ENCODE measurements at regions not wholly inside any gene's neighbourhood (a gene's known extent, or its start where the extent isn't known, plus 50 kb on each side); places are given as distances from the start of the nearest gene placed in this dataset.
"Not testable (repeated sequence)": the region's sequence is repeated elsewhere in the genome, so short reads cannot be mapped to it uniquely, and the experiment has no call there.

DNA sequence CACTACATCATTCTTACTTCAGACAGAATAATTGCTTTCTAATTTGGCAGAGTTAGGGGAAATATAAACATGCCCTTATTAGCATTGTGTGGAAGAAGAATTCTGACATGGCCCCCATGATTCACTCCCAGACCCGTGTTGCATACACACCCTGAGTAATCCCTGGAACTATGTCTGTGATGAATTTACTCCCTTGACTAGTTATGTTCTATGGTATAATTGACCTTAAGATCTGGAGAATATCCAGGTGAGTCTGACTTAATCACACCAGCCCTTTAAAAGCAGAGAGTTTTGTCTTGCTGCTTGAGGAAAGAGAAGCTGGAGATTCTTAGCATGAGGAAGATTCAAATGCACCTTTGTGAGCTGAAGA is 262.9 kb downstream of the SOX4 start:
- DNase-seq: peak; percentile 20 to 37

GRCh38 chr6:21856844-21857243 is 263.3 kb downstream of the SOX4 start:
- peak; percentile 41 to 51 for DNase-seq

- DNase-seq: no peak
These were observed 264.5 kb downstream of the SOX4 start for GRCh38 chr6:21858076-21858475.

DNA sequence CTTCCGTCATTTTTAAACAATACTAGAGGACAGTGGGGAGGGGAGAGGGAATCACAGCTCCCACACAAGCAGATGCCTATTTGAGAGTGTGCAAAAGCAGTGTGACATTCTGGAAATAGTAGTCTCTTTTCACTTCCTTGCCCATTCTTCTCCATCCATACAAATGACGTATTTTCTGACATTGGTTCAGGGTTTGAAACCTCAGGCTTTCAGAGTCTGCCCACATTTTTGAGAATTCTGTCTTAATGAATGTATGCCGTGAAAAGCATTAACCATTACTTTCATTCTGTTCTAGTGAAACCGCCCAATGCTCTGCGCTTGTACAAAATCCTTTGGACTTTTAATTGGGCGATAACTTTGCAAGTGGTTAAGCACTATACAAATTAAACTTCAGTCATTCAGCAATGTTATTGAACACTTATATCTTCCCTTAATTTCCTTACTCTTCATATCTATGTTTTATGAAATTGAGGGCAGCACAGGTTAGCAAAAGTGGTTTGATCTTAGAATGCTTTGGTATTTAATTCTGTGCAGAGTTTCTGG is 265.7 kb downstream of the SOX4 start:
- no peak for DNase-seq

DNA sequence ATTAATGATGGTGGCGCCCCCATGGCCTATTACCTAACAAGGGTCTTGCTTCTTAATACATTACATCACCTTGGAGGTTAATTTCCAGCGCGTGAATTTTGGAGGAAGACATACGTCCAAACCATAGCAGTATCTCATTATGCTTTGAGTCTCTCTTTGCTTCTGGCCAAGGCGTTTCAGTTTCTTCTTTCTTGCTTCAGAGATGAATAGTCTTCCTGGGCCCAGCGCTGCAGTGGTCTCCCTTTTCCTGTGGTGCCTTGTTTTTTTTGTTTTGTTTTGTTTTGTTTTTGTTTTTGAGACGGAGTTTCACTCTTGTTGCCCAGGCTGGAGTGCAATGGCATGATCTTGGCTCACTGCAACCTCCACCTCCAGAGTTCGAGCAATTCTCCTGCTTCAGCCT is 268.4 kb downstream of the SOX4 start:
- no peak for DNase-seq

DNA sequence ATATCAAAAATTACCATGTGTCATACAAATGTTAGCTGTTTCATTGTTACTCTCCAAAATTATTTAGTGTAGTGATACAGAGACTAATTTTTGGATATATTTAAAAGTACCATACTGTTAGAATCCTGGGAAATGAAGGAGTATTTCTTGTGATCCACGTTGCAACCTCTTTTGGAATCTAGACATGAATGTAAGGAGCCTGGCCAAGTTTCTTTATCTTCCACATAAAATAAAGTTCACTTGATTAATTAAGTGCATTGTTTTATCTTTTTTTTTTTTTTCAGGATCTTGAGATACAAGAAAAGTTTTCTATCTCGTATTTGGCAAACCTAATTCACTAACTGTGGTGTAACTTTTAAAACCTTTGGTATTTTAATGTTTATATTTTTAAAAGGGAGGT is 270.7 kb downstream of the SOX4 start:
- no peak for DNase-seq

- no peak for DNase-seq
These were observed 274.7 kb downstream of the SOX4 start for GRCh38 chr6:21868226-21868625.

- DNase-seq: no peak
These were observed 275.7 kb downstream of the SOX4 start for GRCh38 chr6:21869085-21869771.

DNA sequence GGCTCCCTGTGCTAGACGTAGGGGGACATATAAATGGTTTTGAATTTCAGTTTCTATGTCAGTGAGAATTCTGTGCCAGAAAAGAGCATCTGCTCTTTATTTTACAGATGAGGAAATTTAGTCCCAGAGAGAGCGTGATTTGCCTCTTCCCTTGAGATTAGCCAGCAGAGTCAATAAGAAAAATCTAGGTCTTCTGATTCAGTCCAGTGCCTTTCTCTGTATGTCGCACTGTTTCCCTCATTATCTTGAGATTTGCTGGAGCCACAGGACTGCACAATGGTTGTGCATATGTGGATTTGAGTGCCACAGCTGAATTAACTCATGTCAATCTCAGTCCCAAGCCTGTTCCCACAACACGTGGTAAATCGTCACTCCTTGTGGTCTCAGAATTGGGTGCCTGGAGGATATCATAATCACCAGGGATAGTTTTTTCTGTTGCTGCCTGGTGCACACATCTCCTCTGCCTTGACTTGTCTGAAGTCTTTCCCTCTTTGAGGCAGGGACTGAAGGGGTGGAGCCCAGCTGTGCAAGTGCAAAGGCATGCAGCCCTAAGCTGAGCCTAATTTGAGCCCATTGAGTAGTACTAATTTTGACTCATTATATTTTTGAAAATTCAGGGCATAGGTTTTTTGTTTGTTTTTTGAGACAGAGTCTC is 276.7 kb downstream of the SOX4 start:
- DNase-seq: no peak

DNA sequence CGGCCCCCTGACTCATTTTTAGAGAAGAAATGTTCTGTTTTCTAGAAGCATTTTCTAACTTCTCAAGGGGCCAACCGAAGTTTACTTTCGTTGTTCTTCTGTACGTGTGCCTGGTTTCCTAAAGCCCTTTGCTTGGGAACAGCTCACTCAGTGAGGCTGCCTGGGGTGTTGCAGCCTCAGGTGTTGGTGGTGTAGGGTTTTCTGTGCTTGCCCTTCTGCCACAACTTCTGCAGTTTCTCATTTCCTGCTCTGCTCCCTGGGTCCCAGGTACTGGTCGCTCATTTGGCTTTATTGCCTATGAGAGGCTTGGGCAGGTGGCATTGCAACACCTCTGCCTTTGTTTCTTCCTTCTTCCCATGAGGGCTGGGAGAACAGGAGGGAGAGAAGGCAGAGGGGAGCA is 278.3 kb downstream of the SOX4 start:
- DNase-seq: no peak

DNA sequence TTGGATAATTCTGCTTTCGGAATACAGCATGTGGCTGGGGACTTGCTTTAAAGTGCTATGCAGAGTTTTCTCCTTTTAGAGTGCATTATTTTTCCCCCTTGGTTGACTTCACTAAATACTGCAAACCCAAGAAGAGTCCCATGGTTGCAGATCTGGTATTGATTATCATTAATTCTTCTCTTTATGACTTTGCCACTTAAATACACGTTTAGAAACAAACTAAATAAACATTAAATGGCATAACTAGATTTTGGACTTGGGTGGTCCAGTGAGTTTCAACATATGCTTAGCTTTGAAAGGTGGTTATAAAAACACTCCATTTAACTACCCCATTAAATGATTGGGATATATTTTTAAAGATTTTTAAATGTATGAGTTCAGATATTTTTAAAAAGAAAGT is 279.2 kb downstream of the SOX4 start:
- DNase-seq: no peak

DNA sequence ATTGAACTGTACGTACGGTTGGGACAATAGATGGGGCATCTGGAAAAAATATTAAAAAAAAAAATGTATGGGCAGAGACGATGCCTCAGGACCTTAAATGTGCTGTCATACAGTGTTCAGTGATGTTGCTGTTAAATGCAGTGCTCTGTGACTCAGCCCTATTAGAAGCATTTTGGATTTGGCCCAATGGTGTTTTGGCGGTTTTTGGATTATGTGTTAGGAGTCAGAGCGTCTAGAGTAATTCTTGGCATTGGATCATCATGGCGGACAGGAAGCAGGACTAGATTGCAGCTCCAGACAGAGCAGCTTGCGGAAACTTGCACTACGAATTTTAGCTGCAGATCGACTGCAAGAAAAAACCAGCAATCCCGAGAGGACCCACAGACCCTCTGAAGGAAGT is 280.0 kb downstream of the SOX4 start:
- DNase-seq: no peak

DNA sequence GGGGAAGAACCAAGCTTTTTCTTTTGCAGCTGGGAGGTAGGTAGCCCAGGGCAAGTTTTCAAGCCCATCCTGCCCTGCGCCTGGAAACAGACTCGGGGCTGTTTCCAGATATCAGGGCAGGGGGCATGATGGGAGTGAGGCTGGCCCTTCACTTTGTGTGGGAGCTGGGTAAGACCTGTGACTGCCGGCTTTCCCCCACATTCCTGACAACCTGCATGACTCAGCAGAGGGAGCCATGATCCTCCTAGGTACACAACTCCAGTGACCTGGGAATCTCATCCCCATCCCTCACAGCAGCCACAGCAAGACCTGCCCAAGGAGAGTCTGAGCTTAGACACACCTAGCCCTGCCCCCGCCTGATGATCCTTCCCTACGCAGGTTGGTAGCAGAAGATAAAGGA is 280.8 kb downstream of the SOX4 start:
- no peak for DNase-seq

DNA sequence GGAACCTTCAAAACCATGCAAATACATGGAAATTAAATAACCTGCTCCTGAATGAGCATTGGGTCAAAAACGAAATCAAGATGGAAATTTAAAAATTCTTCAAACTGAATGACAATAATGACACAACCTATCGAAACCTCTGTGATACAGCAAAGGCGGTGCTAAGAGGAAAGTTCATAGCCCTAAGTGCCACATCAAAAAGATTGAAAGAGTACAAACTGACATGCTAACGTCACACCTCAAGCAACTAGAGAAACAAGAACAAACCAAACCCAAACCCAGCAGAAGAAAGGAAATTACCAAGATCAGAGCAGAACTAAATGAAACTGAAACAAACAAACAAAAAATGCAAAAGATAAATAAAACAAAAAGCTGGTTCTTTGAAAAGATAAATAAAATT is 283.5 kb downstream of the SOX4 start:
- DNase-seq: not testable (repeated sequence)

DNA sequence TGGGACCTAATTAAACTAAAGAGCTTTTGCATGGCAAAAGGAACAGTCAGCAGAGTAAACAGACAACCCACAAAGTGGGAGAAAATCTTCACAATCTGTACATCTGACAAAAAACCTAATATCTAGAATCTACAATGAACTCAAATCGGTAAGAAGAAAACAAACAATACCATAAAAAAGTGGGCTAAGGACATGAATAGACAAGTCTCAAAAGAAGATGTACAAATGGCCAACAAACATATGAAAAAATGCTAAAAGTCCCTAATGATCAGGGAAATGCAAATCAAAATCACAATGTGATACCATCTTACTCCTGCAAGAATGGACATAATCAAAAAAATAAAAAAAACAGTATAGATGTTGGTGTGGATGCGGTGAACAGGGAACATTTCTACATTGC is 286.7 kb downstream of the SOX4 start:
- not testable (repeated sequence) for DNase-seq

DNA sequence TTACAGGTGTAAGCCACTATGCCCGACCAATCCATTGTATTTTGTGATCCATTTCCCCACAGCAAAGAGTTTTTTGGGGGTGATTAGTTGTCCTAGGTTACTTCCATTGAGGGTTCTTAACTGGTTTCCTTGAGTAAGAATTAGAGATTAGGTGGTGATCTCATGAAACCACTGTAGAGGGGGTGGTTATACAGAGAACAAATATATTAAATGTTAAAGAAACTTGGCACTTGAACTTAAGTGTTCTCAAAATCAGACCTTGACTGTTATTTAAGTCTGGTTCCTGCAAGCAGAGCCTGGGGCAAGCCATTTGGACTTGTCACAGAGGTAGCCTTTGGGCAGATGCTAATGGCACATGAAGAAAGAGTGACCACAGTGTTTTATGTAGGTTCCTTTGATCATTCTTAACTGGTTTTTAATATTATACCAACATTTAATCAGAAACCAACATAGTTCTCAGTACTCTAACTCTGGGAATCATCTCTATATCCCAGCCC is 288.5 kb downstream of the SOX4 start:
- DNase-seq: no peak

DNA sequence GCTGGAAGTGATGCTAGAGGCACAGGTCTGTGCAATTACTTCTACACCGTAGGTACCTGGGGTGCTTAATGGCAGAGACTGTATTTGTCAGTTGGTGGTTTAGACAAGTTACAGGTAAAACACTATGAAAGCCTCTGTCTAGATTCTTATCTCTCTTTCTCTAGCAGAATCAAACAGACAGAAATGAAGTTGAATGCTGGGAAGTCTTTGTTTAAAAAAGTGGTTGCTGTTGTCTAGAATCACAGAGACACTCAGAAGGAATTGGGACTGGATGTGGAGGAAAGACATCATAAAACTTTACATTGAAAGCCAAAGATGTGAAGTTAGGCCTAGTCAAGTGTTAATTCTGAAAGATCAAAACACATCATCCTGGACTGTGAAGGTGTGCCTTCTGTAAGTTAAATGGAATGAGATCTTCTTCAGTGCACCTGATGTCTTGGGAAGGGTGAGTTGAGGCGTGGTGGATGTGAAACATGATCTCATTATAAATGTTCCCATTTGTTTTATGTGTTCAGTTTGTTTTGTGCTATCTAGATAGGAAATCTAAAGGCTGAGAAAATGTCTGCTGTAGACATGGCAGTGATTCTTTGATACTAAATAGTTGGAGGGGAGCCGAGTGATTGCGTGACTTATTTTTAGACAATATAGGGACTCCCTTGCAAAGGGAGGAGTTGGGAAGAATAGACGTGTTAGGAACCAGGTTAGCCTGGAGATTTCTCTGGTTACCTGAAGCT is 290.2 kb downstream of the SOX4 start:
- DNase-seq: no peak

- DNase-seq: no peak
These were observed 291.6 kb downstream of the SOX4 start for GRCh38 chr6:21885111-21885510.

DNA sequence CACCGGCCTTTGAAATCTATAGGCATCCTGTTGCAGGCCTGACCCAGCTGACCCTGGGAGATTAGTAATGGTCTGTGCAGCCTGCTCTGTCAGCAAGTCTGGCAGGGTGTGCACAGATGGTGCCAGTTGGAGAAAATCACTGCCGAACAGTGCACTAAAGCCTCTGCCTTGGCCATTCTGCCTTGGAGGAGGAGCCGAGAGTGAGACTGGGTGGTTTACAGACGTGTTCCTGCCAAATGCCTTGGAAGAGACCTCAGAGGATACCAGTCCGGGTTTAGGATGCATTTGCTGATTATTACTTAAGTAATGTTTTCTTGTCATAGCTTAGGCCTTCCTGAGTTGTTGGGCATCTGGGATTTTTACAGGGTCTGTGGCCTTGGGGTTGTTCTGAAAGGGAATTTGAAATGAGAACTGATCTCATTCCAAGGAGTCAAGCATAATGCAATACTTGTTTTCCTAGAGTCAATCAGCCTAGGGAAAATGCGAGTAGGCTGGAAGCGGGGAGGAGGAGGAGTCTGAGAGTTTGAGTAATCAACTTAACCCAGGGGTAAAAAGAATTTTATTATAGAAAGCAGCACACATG is 292.1 kb downstream of the SOX4 start:
- no peak for DNase-seq

- no peak for DNase-seq
These were observed 293.1 kb downstream of the SOX4 start for GRCh38 chr6:21886542-21887151.

- no peak for DNase-seq
These were observed 294.0 kb downstream of the SOX4 start for GRCh38 chr6:21887231-21888185.

GRCh38 chr6:21891080-21891479 is 297.5 kb downstream of the SOX4 start:
- no peak for DNase-seq

Measured in inflammatory macrophage treated with lipopolysaccharide for 1 hour (primary cell).